ENCODE measurements at regions not wholly inside any gene's neighbourhood (a gene's known extent, or its start where the extent isn't known, plus 50 kb on each side); places are given as distances from the start of the nearest gene placed in this dataset.

- H2BK120ac ChIP-seq (ENCODE audit: low read depth, low read length): no peak overlapping the region
- no peak overlapping the region for H2BK5ac ChIP-seq (ENCODE audit: low read depth, low read length, poor library complexity, severe bottlenecking)
- in situ Hi-C loops (cut with MboI; ENCODE audit: low sequenced_read_pairs): no loop called here
- no peak overlapping the region for H3K18ac ChIP-seq (ENCODE audit: low read depth, low read length)
- H3K9ac ChIP-seq (ENCODE audit: low read depth, low read length): no peak overlapping the region
- DNase-seq: no peak
- H4K91ac ChIP-seq (ENCODE audit: insufficient read depth, low read depth, low read length): no peak overlapping the region
- no peaks in the 10 kb centered on the region for H3K27me3 ChIP-seq (ENCODE audit: control insufficient read depth, insufficient read depth, low read length)
- H3K23ac ChIP-seq (ENCODE audit: low read depth, low read length): no peak overlapping the region
- no peak overlapping the region for H2BK15ac ChIP-seq (ENCODE audit: low read depth, low read length)
- H3K4ac ChIP-seq (ENCODE audit: low read depth, low read length): no peak overlapping the region
- CTCF ChIA-PET: no interaction called here
- no peaks in the 10 kb centered on the region for H3K9me3 ChIP-seq (ENCODE audit: control insufficient read depth, insufficient read depth, low read length)
- H4K20me1 ChIP-seq (ENCODE audit: insufficient read depth, low read length): no peaks in the 10 kb centered on the region
- no CpG with 5 or more reads among the region's 1 CpG for WGBS, 2 experiments (ENCODE audit: extremely low coverage in 2 of 2, insufficient read length in 1 of 2)
- no peak overlapping the region for H2BK20ac ChIP-seq (ENCODE audit: low read depth, low read length)
- no peak overlapping the region for H2AK9ac ChIP-seq (replicated peaks; ENCODE audit: low read depth, low read length, poor library complexity)
- no TSS peak for BruUV-seq (replicated peaks)
- ATAC-seq (ENCODE audit: low read depth): no peak
- no peak overlapping the region for H3K14ac ChIP-seq (replicated peaks; ENCODE audit: low read depth, low read length)
- no peaks in the 10 kb centered on the region for H3K36me3 ChIP-seq (ENCODE audit: control insufficient read depth, insufficient read depth, low read length)
- H3K27ac ChIP-seq (ENCODE audit: insufficient read depth, low read length): no peak overlapping the region
- intact Hi-C loops (cut with micrococcal nuclease): no loop called here
- no peaks in the 10 kb centered on the region for H3K4me1 ChIP-seq (ENCODE audit: control insufficient read depth, insufficient read depth, low read length)
- no peak overlapping the region for H2AFZ ChIP-seq (replicated peaks; ENCODE audit: low read length, poor library complexity)
- no peak overlapping the region for H3K4me3 ChIP-seq (ENCODE audit: insufficient read depth, low read depth, low read length)
- POLR2A ChIA-PET (ENCODE audit: unreplicated experiment): no interaction called here
- no peak overlapping the region for H3K4me2 ChIP-seq (ENCODE audit: low read depth, low read length)
- TF ChIP-seq CTCF (conservative IDR thresholded peaks at IDR 0.05; ENCODE audit: low read depth, low read length): no peak
- no peak for TF ChIP-seq CHD1 (IDR thresholded peaks at IDR 0.05; ENCODE audit: low read depth, low read length)
- TF ChIP-seq MAFK (IDR thresholded peaks at IDR 0.05; ENCODE audit: low read depth, low read length): no peak
- no peak for TF ChIP-seq BHLHE40 (IDR thresholded peaks at IDR 0.05; ENCODE audit: low read depth, low read length)
- TF ChIP-seq SMC3 (IDR thresholded peaks at IDR 0.05; ENCODE audit: low read depth, low read length): no peak
- TF ChIP-seq RFX5 (IDR thresholded peaks at IDR 0.05; ENCODE audit: low read depth, low read length): no peak
- no peak for TF ChIP-seq MXI1 (IDR thresholded peaks at IDR 0.05; ENCODE audit: borderline replicate concordance, low read depth, low read length)
- no peak for TF ChIP-seq FOS (IDR thresholded peaks at IDR 0.05; ENCODE audit: low read depth, low read length)
- no peak for TF ChIP-seq CEBPB (IDR thresholded peaks at IDR 0.05; ENCODE audit: low read depth, low read length)
- no peak for TF ChIP-seq POLR2A (IDR thresholded peaks at IDR 0.05; ENCODE audit: low read depth, low read length)
- TF ChIP-seq MAZ (IDR thresholded peaks at IDR 0.05; ENCODE audit: borderline replicate concordance, low read depth, low read length): no peak
- TF ChIP-seq RCOR1 (IDR thresholded peaks at IDR 0.05; ENCODE audit: insufficient replicate concordance, low read length): no peak
- TF ChIP-seq USF2 (IDR thresholded peaks at IDR 0.05; ENCODE audit: low read depth, low read length): no peak
- no peak for TF ChIP-seq RAD21 (IDR thresholded peaks at IDR 0.05; ENCODE audit: low read length)
- no peak for TF ChIP-seq NFE2L2 (IDR thresholded peaks at IDR 0.05; ENCODE audit: low read depth, low read length)
- no peak for TF ChIP-seq ELK1 (IDR thresholded peaks at IDR 0.05; ENCODE audit: borderline replicate concordance, low read depth, low read length)
- no peak overlapping the region for H3K56ac ChIP-seq (ENCODE audit: extremely low read depth, insufficient read depth, low read length)
- H3K9me1 ChIP-seq (ENCODE audit: insufficient read depth, low read length): no peaks in the 10 kb centered on the region
- dilution Hi-C loops (cut with HindIII; ENCODE audit: low sequenced_read_pairs, unreplicated experiment): no loop called here
- H4K5ac ChIP-seq (ENCODE audit: low read depth, low read length): no peak overlapping the region
- H4K8ac ChIP-seq (ENCODE audit: low read depth in 2 of 2, low read length in 2 of 2): no peak overlapping the region
- no peaks in the 10 kb centered on the region for H3K79me1 ChIP-seq (ENCODE audit: low read depth in 1 of 2, low read length in 2 of 2)
- H2AK5ac ChIP-seq (ENCODE audit: low read depth, low read length): no peak overlapping the region
Observed at GRCh38 chr12:77220586-77220985, 155.2 kb upstream of the E2F7 start.

All from IMR-90 (cell line).